CD8-positive, alpha-beta memory T cell (primary cell): ENCODE measurements at regions not wholly inside any gene's neighbourhood (a gene's known extent, or its start where the extent isn't known, plus 50 kb on each side); places are given as distances from the start of the nearest gene placed in this dataset.

ENCODE experiments used
- CTCF ChIA-PET: fragments of 350-600 bp; sonication (Branson Sonifier 250); formaldehyde crosslinking; loops from one replicate; lab custom pipeline; 2021; ENCODE audit warnings: antibody characterized with exemption; lab: Charles Lee
- POLR2A ChIA-PET: fragments of 350-600 bp; sonication (Branson Sonifier 250); formaldehyde crosslinking; loops from one replicate; lab custom pipeline; 2021; ENCODE audit warnings: antibody characterized with exemption; lab: Charles Lee
- DNase-seq, 5 donors: peaks; one replicate each; pipeline versions ENCODE4 v3.0.0 to v3.0.0-alpha.2; 2020 to 2022; ENCODE audit warnings: mixed read lengths in 1 of 5
- H3K27ac ChIP-seq: one replicate; pipeline ENCODE4 v1.7.0; 2013; ENCODE audit warnings: low read depth, mild to moderate bottlenecking, low read length, moderate library complexity
- H3K27me3 ChIP-seq: 2 replicates; pipeline ENCODE4 v1.7.0; 2013; ENCODE audit warnings: low read length, mild to moderate bottlenecking; ENCODE audit not compliant: insufficient read depth, poor library complexity, severe bottlenecking
- H3K36me3 ChIP-seq: 2 replicates; pipeline ENCODE4 v1.7.0; 2013; ENCODE audit warnings: mild to moderate bottlenecking, low read length, moderate library complexity; ENCODE audit not compliant: insufficient read depth
- H3K4me1 ChIP-seq: 2 replicates; pipeline ENCODE4 v1.7.0; 2013; ENCODE audit warnings: mild to moderate bottlenecking, low read length, moderate library complexity; ENCODE audit not compliant: insufficient read depth
- H3K4me3 ChIP-seq: 2 replicates; pipeline ENCODE4 v1.7.0; 2013; ENCODE audit warnings: mild to moderate bottlenecking, low read length
- H3K9me3 ChIP-seq: 2 replicates; pipeline ENCODE4 v1.7.0; 2013; ENCODE audit warnings: mild to moderate bottlenecking, low read length
- H3K27ac Mint-ChIP-seq, 8 donors: one replicate each; pipeline ENCODE4 v1.8.0; 2020 to 2021; ENCODE audit warnings: mixed read lengths in 8 of 8, mild to moderate bottlenecking in 6 of 8, inconsistent platforms in 3 of 8, moderate library complexity in 3 of 8
- H3K27me3 Mint-ChIP-seq, 2 donors: one replicate each; pipeline ENCODE4 v1.8.0; 2020 to 2021; ENCODE audit warnings: mixed read lengths in 2 of 2, mild to moderate bottlenecking in 1 of 2, moderate library complexity in 1 of 2
- H3K36me3 Mint-ChIP-seq, 3 donors: one replicate each; pipeline ENCODE4 v1.8.0; 2020 to 2021; ENCODE audit warnings: mixed read lengths in 3 of 3, inconsistent platforms in 1 of 3, mild to moderate bottlenecking in 1 of 3
- H3K4me1 Mint-ChIP-seq, 3 donors: one replicate each; pipeline ENCODE4 v1.8.0; 2020 to 2021; ENCODE audit warnings: mixed read lengths in 3 of 3, inconsistent platforms in 1 of 3, mild to moderate bottlenecking in 1 of 3
- H3K4me3 Mint-ChIP-seq, 7 donors: one replicate each; pipeline ENCODE4 v1.8.0; 2020 to 2021; ENCODE audit warnings: mixed read lengths in 7 of 7, mild to moderate bottlenecking in 6 of 7, moderate library complexity in 4 of 7, inconsistent platforms in 2 of 7
- H3K9me3 Mint-ChIP-seq, 5 donors: one replicate each; pipeline ENCODE4 v1.8.0; 2020 to 2022; ENCODE audit warnings: mixed read lengths in 5 of 5, mild to moderate bottlenecking in 3 of 5, moderate library complexity in 2 of 5, inconsistent platforms in 1 of 5

- ChIA-PET POLR2A (no interaction called here), CTCF (no interaction called here)
- H3K9me3 Mint-ChIP-seq = no peaks in the 10 kb centered on the region
- peaks cover 5 to 8% (median 6%) of the 10 kb centered on the region in 3 donors for H3K4me1 Mint-ChIP-seq
- peaks cover 7 to 41% of the 10 kb centered on the region in 2 donors for H3K27me3 Mint-ChIP-seq
- Histone ChIP-seq H3K27ac (no peak overlapping the region), H3K4me3 (no peak overlapping the region), H3K27me3 (no peaks in the 10 kb centered on the region), H3K36me3 (no peaks in the 10 kb centered on the region), H3K9me3 (no peaks in the 10 kb centered on the region), H3K4me1 (no peaks in the 10 kb centered on the region)
- no peak overlapping the region for H3K27ac Mint-ChIP-seq
- no peaks in the 10 kb centered on the region for H3K36me3 Mint-ChIP-seq
- DNase-seq = no peak
- H3K4me3 Mint-ChIP-seq = no peak overlapping the region
Measured at GRCh38 chr7:25279705-25280104, 51.4 kb upstream of the NPVF start.

- no peak for DNase-seq
- ChIA-PET POLR2A (no interaction called here), CTCF (no interaction called here)
- no peaks in the 10 kb centered on the region for H3K4me1 ChIP-seq
- no peaks in the 10 kb centered on the region for H3K27me3 ChIP-seq
- Mint-ChIP-seq H3K27ac (no peak overlapping the region), H3K27me3 (peaks cover 9 to 42% of the 10 kb centered on the region in 2 donors), H3K36me3 (no peaks in the 10 kb centered on the region), H3K9me3 (no peaks in the 10 kb centered on the region), H3K4me1 (peaks cover 5 to 8% (median 6%) of the 10 kb centered on the region in 3 donors), H3K4me3 (no peak overlapping the region)
- no peaks in the 10 kb centered on the region for H3K36me3 ChIP-seq
- H3K4me3 ChIP-seq = no peak overlapping the region
- H3K27ac ChIP-seq = no peak overlapping the region
- H3K9me3 ChIP-seq = no peaks in the 10 kb centered on the region
Measured at GRCh38 chr7:25280181-25280580, 51.9 kb upstream of the NPVF start.

- H3K4me3 ChIP-seq = no peak overlapping the region
- POLR2A ChIA-PET = no interaction called here
- Mint-ChIP-seq H3K27ac (no peak overlapping the region), H3K36me3 (no peaks in the 10 kb centered on the region), H3K27me3 (peaks cover 9 to 29% of the 10 kb centered on the region in 2 donors), H3K4me3 (no peak overlapping the region), H3K4me1 (peaks cover 5 to 8% (median 6%) of the 10 kb centered on the region in 3 donors), H3K9me3 (no peaks in the 10 kb centered on the region)
- no peaks in the 10 kb centered on the region for H3K4me1 ChIP-seq
- no peaks in the 10 kb centered on the region for H3K36me3 ChIP-seq
- H3K9me3 ChIP-seq = no peaks in the 10 kb centered on the region
- no peak for DNase-seq
- CTCF ChIA-PET = interaction anchor here (0.8 kb wide), 1 partner anchor 16 kb away, joined by 3 read pairs; no protein-coding TSS in a partner anchor
- no peaks in the 10 kb centered on the region for H3K27me3 ChIP-seq
- H3K27ac ChIP-seq = no peak overlapping the region
Measured at GRCh38 chr7:25282194-25282593, 53.9 kb upstream of the NPVF start.

- Mint-ChIP-seq H3K27me3 (peaks cover 7 to 33% of the 10 kb centered on the region in 2 donors), H3K4me3 (no peak overlapping the region), H3K4me1 (no peaks in the 10 kb centered on the region), H3K36me3 (no peaks in the 10 kb centered on the region), H3K9me3 (no peaks in the 10 kb centered on the region), H3K27ac (peak overlapping the region in 1 of 8 donors; percentile 33)
- Histone ChIP-seq H3K9me3 (no peaks in the 10 kb centered on the region), H3K27me3 (no peaks in the 10 kb centered on the region), H3K4me1 (no peaks in the 10 kb centered on the region), H3K36me3 (no peaks in the 10 kb centered on the region), H3K27ac (no peak overlapping the region), H3K4me3 (no peak overlapping the region)
- CTCF ChIA-PET = interaction anchor here (0.6 to 0.7 kb wide), 2 partner anchors 146 to 831 kb away, joined by 3 to 4 read pairs; no protein-coding TSS in a partner anchor
- DNase-seq = no peak
- POLR2A ChIA-PET = no interaction called here
Measured at GRCh38 chr7:25286756-25287155, 58.5 kb upstream of the NPVF start.

- ChIA-PET POLR2A (no interaction called here), CTCF (interaction anchor here (0.6 to 0.7 kb wide), 2 partner anchors 145 to 831 kb away, joined by 3 to 4 read pairs; no protein-coding TSS in a partner anchor)
- no peaks in the 10 kb centered on the region for H3K27me3 ChIP-seq
- Mint-ChIP-seq H3K4me3 (no peak overlapping the region), H3K27ac (no peak overlapping the region), H3K27me3 (peaks cover 7 to 32% of the 10 kb centered on the region in 2 donors), H3K4me1 (no peaks in the 10 kb centered on the region), H3K9me3 (no peaks in the 10 kb centered on the region), H3K36me3 (no peaks in the 10 kb centered on the region)
- no peak overlapping the region for H3K27ac ChIP-seq
- H3K9me3 ChIP-seq = no peaks in the 10 kb centered on the region
- no peak for DNase-seq
- no peaks in the 10 kb centered on the region for H3K36me3 ChIP-seq
- H3K4me1 ChIP-seq = no peaks in the 10 kb centered on the region
- no peak overlapping the region for H3K4me3 ChIP-seq
Measured at GRCh38 chr7:25287291-25287690, 59.0 kb upstream of the NPVF start.

- Histone ChIP-seq H3K27me3 (no peaks in the 10 kb centered on the region), H3K27ac (no peak overlapping the region), H3K9me3 (no peaks in the 10 kb centered on the region), H3K36me3 (no peaks in the 10 kb centered on the region), H3K4me1 (no peaks in the 10 kb centered on the region), H3K4me3 (no peak overlapping the region)
- ChIA-PET CTCF (no interaction called here), POLR2A (no interaction called here)
- no peak for DNase-seq
- no peak overlapping the region for H3K4me3 Mint-ChIP-seq
- H3K9me3 Mint-ChIP-seq = no peaks in the 10 kb centered on the region
- no peak overlapping the region for H3K27ac Mint-ChIP-seq
- peaks cover 7 to 21% of the 10 kb centered on the region in 2 donors for H3K27me3 Mint-ChIP-seq
- no peaks in the 10 kb centered on the region for H3K36me3 Mint-ChIP-seq
- H3K4me1 Mint-ChIP-seq = no peaks in the 10 kb centered on the region
Measured at GRCh38 chr7:25288556-25289307, 60.4 kb upstream of the NPVF start.

- POLR2A ChIA-PET = no interaction called here
- peaks cover 9 to 21% of the 10 kb centered on the region in 2 donors for H3K27me3 Mint-ChIP-seq
- no peak for DNase-seq
- CTCF ChIA-PET = no interaction called here
- H3K27me3 ChIP-seq = no peaks in the 10 kb centered on the region
- no peaks in the 10 kb centered on the region for H3K4me1 Mint-ChIP-seq
- no peak overlapping the region for H3K4me3 Mint-ChIP-seq
- H3K36me3 ChIP-seq = no peaks in the 10 kb centered on the region
- H3K36me3 Mint-ChIP-seq = no peaks in the 10 kb centered on the region
- H3K4me3 ChIP-seq = no peak overlapping the region
- no peaks in the 10 kb centered on the region for H3K9me3 ChIP-seq
- no peaks in the 10 kb centered on the region for H3K4me1 ChIP-seq
- H3K9me3 Mint-ChIP-seq = no peaks in the 10 kb centered on the region
- no peak overlapping the region for H3K27ac Mint-ChIP-seq
- no peak overlapping the region for H3K27ac ChIP-seq
Measured at GRCh38 chr7:25289518-25289917, 61.2 kb upstream of the NPVF start.

GRCh38 chr7:25294624-25295023 lies 66.3 kb upstream of the NPVF start:
- Mint-ChIP-seq H3K4me1 (no peaks in the 10 kb centered on the region), H3K27ac (no peak overlapping the region), H3K27me3 (peaks cover 2 to 17% of the 10 kb centered on the region in 2 donors), H3K4me3 (no peak overlapping the region), H3K36me3 (no peaks in the 10 kb centered on the region), H3K9me3 (no peaks in the 10 kb centered on the region)
- ChIA-PET CTCF (no interaction called here), POLR2A (no interaction called here)
- Histone ChIP-seq H3K36me3 (no peaks in the 10 kb centered on the region), H3K27me3 (no peaks in the 10 kb centered on the region), H3K9me3 (no peaks in the 10 kb centered on the region), H3K4me1 (no peaks in the 10 kb centered on the region), H3K27ac (no peak overlapping the region), H3K4me3 (no peak overlapping the region)
- no peak for DNase-seq
